RCC 7860 (cell line): ENCODE measurements at regions not wholly inside any gene's neighbourhood (a gene's known extent, or its start where the extent isn't known, plus 50 kb on each side); places are given as distances from the start of the nearest gene placed in this dataset.
A peak's percentile ranks its signal among the peaks of the same experiment; 100 is the strongest.
"Not testable (repeated sequence)": the region's sequence is repeated elsewhere in the genome, so short reads cannot be mapped to it uniquely, and the experiment has no call there.

Experiments used
- DNase-seq: peaks from one replicate; pipeline ENCODE4 v3.0.0-alpha.2; 2015; ENCODE audit warnings: low spot score
- FAIRE-seq: peaks from 2 replicates; lab custom pipeline; 2012; peaks lifted over from hg19 to GRCh38; lab: Jason Lieb, UNC

- no peak for FAIRE-seq
Observed at GRCh38 chr5:29587832-29588231, 1605.7 kb upstream of the CDH6 start.

GRCh38 chr5:29568028-29568427, 1625.5 kb upstream of the CDH6 start:
- DNase-seq: no peak

More at GRCh38 chr5:29587832-29588231, 1605.7 kb upstream of the CDH6 start:
- no peak for DNase-seq

GRCh38 chr5:29561564-29561963, 1631.9 kb upstream of the CDH6 start:
- DNase-seq (no peak), FAIRE-seq (no peak)

More at GRCh38 chr5:29568028-29568427, 1625.5 kb upstream of the CDH6 start:
- FAIRE-seq: no peak

- DNase-seq (no peak), FAIRE-seq (no peak)
Observed at GRCh38 chr5:29550523-29550922, 1643.0 kb upstream of the CDH6 start.

- FAIRE-seq (no peak), DNase-seq (no peak)
Observed at GRCh38 chr5:29548262-29548661, 1645.2 kb upstream of the CDH6 start.

GRCh38 chr5:29547236-29547865, 1646.1 kb upstream of the CDH6 start:
- FAIRE-seq (no peak), DNase-seq (no peak)

- DNase-seq: no peak
- FAIRE-seq: no peak
Observed at GRCh38 chr5:29543501-29543900, 1650.0 kb upstream of the CDH6 start.

GRCh38 chr5:29524227-29524626, 1669.3 kb upstream of the CDH6 start:
- no peak for FAIRE-seq

GRCh38 chr5:29518176-29518575, 1675.3 kb upstream of the CDH6 start:
- no peak for DNase-seq

More at GRCh38 chr5:29524227-29524626, 1669.3 kb upstream of the CDH6 start:
- no peak for DNase-seq

GRCh38 chr5:29516224-29516623, 1677.3 kb upstream of the CDH6 start:
- FAIRE-seq: no peak
- no peak for DNase-seq

More at GRCh38 chr5:29518176-29518575, 1675.3 kb upstream of the CDH6 start:
- no peak for FAIRE-seq

- no peak for FAIRE-seq
- DNase-seq: no peak
Observed at GRCh38 chr5:29508131-29508530, 1685.4 kb upstream of the CDH6 start.

GRCh38 chr5:29504411-29504810, 1689.1 kb upstream of the CDH6 start:
- FAIRE-seq (no peak), DNase-seq (no peak)

GRCh38 chr5:29498860-29499259, 1694.6 kb upstream of the CDH6 start:
- FAIRE-seq (no peak), DNase-seq (no peak)

- no peak for DNase-seq
- FAIRE-seq: no peak
Observed at GRCh38 chr5:29498412-29498811, 1695.1 kb upstream of the CDH6 start.

GRCh38 chr5:29485333-29485732, 1708.2 kb upstream of the CDH6 start:
- no peak for FAIRE-seq

GRCh38 chr5:29469581-29469980, 1723.9 kb upstream of the CDH6 start:
- no peak for FAIRE-seq
- no peak for DNase-seq

More at GRCh38 chr5:29485333-29485732, 1708.2 kb upstream of the CDH6 start:
- no peak for DNase-seq

GRCh38 chr5:29462241-29462640, 1731.2 kb upstream of the CDH6 start:
- FAIRE-seq (no peak), DNase-seq (no peak)

- DNase-seq: no peak
- FAIRE-seq: no peak
Observed at GRCh38 chr5:29460971-29461559, 1732.4 kb upstream of the CDH6 start.

- FAIRE-seq: peak; percentile 50
- DNase-seq: not testable (repeated sequence)
Observed at GRCh38 chr5:29451004-29451403, 1742.5 kb upstream of the CDH6 start.

GRCh38 chr5:29414681-29415080, 1778.8 kb upstream of the CDH6 start:
- no peak for DNase-seq
- FAIRE-seq: no peak

GRCh38 chr5:29412979-29413378, 1780.5 kb upstream of the CDH6 start:
- FAIRE-seq (no peak), DNase-seq (no peak)

GRCh38 chr5:29402270-29402669, 1791.2 kb upstream of the CDH6 start:
- DNase-seq (no peak), FAIRE-seq (no peak)

- FAIRE-seq (no peak), DNase-seq (no peak)
Observed at GRCh38 chr5:29389993-29390392, 1803.5 kb upstream of the CDH6 start.
